Chondrocyte (in vitro differentiated cells): ENCODE measurements at regions not wholly inside any gene's neighbourhood (a gene's known extent, or its start where the extent isn't known, plus 50 kb on each side); places are given as distances from the start of the nearest gene placed in this dataset.

Experiments
- DNase-seq: peaks from one replicate; pipeline ENCODE4 v3.0.0; 2021; ENCODE audit warnings: mixed read lengths, low spot score
- H3K27ac Mint-ChIP-seq: one replicate; pipeline ENCODE4 v1.8.0; 2021; ENCODE audit warnings: mild to moderate bottlenecking, moderate library complexity, mixed read lengths; ENCODE audit not compliant: unreplicated experiment
- H3K27me3 Mint-ChIP-seq: 2 replicates; pipeline ENCODE4 v1.8.0; 2021; ENCODE audit warnings: low read depth, mixed read lengths
- H3K36me3 Mint-ChIP-seq: 2 replicates; pipeline ENCODE4 v1.8.0; 2021; ENCODE audit warnings: low read depth, mixed read lengths
- H3K4me1 Mint-ChIP-seq: 2 replicates; pipeline ENCODE4 v1.8.0; 2021; ENCODE audit warnings: low read depth, mild to moderate bottlenecking, mixed read lengths
- H3K4me3 Mint-ChIP-seq: one replicate; pipeline ENCODE4 v1.8.0; 2021; ENCODE audit warnings: mild to moderate bottlenecking, moderate library complexity, mixed read lengths; ENCODE audit not compliant: unreplicated experiment
- H3K9me3 Mint-ChIP-seq: 2 replicates; pipeline ENCODE4 v1.8.0; 2021; ENCODE audit warnings: low read depth, mixed read lengths
- TF ChIP-seq, protein P1 (sequence below): fragments of 200-600 bp; sonication (generic); IDR thresholded peaks from 2 replicates; pipeline ENCODE4 v1.5.0; 2021; ENCODE audit warnings: antibody characterized with exemption, mild to moderate bottlenecking, moderate library complexity

DNA sequence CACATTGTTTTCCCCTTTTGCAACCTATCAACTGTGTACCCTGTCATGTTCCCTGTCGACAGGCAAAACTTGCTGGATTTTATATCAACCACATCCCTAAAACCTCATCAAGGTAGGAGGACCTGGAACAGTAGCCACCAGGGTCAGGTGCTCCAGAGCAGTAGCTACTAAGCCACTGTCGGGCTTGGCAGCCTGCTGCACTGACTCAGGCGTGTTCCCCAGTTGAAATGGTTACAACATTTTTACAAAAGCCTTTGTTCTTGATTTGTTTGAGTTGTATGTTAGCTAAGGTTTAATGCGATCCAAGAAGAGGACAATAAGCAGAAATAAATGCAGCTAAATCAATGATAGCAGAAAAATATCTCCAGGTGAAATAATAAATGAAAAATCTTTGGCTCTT is 407.4 kb upstream of the TLE4 start:
- TF ChIP-seq, protein P1, sequence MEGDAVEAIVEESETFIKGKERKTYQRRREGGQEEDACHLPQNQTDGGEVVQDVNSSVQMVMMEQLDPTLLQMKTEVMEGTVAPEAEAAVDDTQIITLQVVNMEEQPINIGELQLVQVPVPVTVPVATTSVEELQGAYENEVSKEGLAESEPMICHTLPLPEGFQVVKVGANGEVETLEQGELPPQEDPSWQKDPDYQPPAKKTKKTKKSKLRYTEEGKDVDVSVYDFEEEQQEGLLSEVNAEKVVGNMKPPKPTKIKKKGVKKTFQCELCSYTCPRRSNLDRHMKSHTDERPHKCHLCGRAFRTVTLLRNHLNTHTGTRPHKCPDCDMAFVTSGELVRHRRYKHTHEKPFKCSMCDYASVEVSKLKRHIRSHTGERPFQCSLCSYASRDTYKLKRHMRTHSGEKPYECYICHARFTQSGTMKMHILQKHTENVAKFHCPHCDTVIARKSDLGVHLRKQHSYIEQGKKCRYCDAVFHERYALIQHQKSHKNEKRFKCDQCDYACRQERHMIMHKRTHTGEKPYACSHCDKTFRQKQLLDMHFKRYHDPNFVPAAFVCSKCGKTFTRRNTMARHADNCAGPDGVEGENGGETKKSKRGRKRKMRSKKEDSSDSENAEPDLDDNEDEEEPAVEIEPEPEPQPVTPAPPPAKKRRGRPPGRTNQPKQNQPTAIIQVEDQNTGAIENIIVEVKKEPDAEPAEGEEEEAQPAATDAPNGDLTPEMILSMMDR, result no peak
- Mint-ChIP-seq H3K27me3 (no peaks in the 10 kb centered on the region), H3K4me3 (no peak overlapping the region), H3K36me3 (no peaks in the 10 kb centered on the region), H3K4me1 (no peaks in the 10 kb centered on the region), H3K9me3 (no peaks in the 10 kb centered on the region), H3K27ac (no peak overlapping the region)
- no peak for DNase-seq

DNA sequence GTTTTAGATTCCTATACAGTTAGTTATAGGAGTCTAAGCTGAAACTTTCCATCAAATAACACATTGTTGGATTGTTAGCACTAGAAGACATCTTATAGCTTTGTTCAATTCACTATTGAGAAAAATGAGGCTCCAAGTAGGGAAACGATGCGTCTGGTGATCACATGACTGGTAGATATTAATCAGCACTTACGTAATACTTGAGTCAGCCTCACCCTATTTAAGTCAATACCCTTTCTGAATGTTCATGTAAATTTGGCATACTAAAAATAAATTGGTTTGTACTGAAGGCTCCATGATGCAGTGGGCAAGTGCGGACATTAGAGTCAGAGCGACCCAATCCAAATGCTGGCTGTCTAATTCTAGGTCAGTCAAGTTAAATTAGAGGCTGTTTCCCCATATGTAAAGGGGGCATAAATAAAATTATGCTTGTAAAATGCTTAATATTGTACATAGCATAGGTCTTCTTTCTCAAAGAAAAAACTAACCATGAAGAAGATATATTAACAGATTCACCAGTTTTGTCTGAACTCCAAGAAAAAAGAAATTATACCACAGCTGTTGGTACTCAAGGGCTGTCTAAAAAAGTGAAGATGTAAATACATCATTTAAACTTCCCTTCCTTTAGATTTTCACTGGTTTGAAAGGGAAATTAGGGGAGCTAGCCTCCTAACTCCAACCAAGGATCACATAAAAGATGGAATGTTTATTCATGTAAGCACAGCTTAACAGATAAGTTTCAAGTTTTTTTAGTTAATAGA is 406.6 kb upstream of the TLE4 start:
- no peaks in the 10 kb centered on the region for H3K27me3 Mint-ChIP-seq
- H3K36me3 Mint-ChIP-seq, result peaks cover 1% of the 10 kb centered on the region
- no peak for DNase-seq
- H3K4me1 Mint-ChIP-seq, result no peaks in the 10 kb centered on the region
- TF ChIP-seq, protein P1, result no peak
- no peak overlapping the region for H3K27ac Mint-ChIP-seq
- peaks cover 4% of the 10 kb centered on the region for H3K9me3 Mint-ChIP-seq
- H3K4me3 Mint-ChIP-seq, result no peak overlapping the region

DNA sequence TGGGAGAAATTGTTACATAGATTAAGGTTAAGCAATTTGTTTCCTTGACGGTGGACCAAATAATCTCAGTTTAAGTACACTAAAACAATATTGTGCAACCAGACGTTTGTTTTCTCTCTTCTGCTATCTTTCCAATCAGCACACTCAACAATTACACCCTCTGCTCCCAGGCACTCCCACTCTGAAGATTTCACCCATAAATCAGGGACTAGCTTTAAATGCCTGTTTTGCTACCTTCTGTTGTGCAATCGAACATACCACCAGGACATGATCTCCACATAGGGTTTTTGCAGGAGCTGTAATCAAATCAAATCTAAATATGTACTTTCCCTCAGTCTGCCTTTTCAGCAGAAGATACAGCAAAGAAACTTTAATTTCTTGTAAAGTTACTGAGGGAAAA is 405.8 kb upstream of the TLE4 start:
- Mint-ChIP-seq H3K9me3 (peaks cover 10% of the 10 kb centered on the region), H3K27me3 (no peaks in the 10 kb centered on the region), H3K36me3 (peaks cover 3% of the 10 kb centered on the region), H3K27ac (no peak overlapping the region), H3K4me1 (no peaks in the 10 kb centered on the region), H3K4me3 (no peak overlapping the region)
- TF ChIP-seq, protein P1, result no peak
- no peak for DNase-seq

DNA sequence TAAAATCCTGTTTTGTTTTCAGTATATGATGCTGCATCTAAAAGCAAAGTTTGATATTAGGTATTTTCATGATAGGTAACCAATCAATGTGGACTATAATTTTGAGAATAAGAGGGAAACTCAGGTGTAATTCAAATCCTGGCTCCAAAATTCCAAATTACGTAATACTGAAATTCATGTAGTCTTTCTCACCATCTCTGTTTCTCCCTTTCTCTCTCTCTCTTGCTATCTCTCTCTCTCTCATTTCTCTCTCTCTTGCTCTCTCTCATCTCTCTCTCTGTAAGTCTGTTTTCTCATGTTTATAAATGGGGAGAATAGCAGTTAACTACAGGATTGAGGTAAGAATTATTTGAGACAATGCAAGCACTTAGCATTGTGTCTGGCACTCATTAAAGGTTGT is 401.1 kb upstream of the TLE4 start:
- Mint-ChIP-seq H3K4me3 (no peak overlapping the region), H3K9me3 (peaks cover 11% of the 10 kb centered on the region), H3K27ac (no peak overlapping the region), H3K36me3 (peaks cover 3% of the 10 kb centered on the region), H3K4me1 (no peaks in the 10 kb centered on the region), H3K27me3 (no peaks in the 10 kb centered on the region)
- TF ChIP-seq, protein P1, result no peak
- no peak for DNase-seq

DNA sequence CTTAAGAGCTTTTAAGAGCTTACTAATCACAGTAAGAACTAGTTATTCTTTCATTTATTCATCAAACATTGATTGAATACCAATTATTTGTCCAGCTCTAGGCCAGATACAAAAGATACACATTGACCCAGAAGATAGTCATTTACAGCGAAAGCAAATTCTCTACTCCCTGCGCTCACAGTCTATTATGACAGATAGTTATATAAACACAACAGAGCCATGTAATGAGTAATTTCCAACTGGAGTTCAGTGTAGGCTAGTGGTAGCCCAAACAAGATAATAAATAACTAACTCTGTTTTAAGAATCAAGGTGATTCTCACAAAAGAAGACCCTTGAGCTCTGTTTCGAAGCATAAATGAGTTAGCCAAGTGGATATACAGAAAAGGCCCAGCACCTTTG is 397.8 kb upstream of the TLE4 start:
- Mint-ChIP-seq H3K9me3 (peaks cover 11% of the 10 kb centered on the region), H3K4me3 (no peak overlapping the region), H3K27me3 (no peaks in the 10 kb centered on the region), H3K36me3 (peaks cover 3% of the 10 kb centered on the region), H3K4me1 (peaks cover 13% of the 10 kb centered on the region), H3K27ac (no peak overlapping the region)
- DNase-seq, result no peak
- TF ChIP-seq, protein P1, result no peak
